SHP77 (cell line): ENCODE measurements at regions not wholly inside any gene's neighbourhood (a gene's known extent, or its start where the extent isn't known, plus 50 kb on each side); places are given as distances from the start of the nearest gene placed in this dataset.
"Not testable (repeated sequence)": the region's sequence is repeated elsewhere in the genome, so short reads cannot be mapped to it uniquely, and the experiment has no call there.

ENCODE experiments used
- DNase-seq, 2 experiments: peaks; one replicate each; lab custom pipeline; 2025; lab: John Stamatoyannopoulos, UW

GRCh38 chr12:45490232-45490881 is 239.1 kb upstream of the ARID2 start:
- no peak for DNase-seq

- no peak for DNase-seq
These were observed 235.2 kb upstream of the ARID2 start for GRCh38 chr12:45494279-45494678.

GRCh38 chr12:45498645-45499044 is 230.9 kb upstream of the ARID2 start:
- DNase-seq: no peak

- DNase-seq: no peak
These were observed 226.9 kb upstream of the ARID2 start for GRCh38 chr12:45502481-45503128.

- no peak for DNase-seq
These were observed 225.6 kb upstream of the ARID2 start for GRCh38 chr12:45503899-45504298.

GRCh38 chr12:45504316-45505010 is 225.0 kb upstream of the ARID2 start:
- DNase-seq: no peak

- no peak for DNase-seq
These were observed 220.3 kb upstream of the ARID2 start for GRCh38 chr12:45509187-45509586.

GRCh38 chr12:45509621-45510020 is 219.9 kb upstream of the ARID2 start:
- no peak for DNase-seq

- no peak for DNase-seq
These were observed 212.1 kb upstream of the ARID2 start for GRCh38 chr12:45517381-45517780.

GRCh38 chr12:45518291-45519235 is 210.9 kb upstream of the ARID2 start:
- DNase-seq: no peak

GRCh38 chr12:45522227-45522626 is 207.3 kb upstream of the ARID2 start:
- no peak for DNase-seq

- not testable (repeated sequence) for DNase-seq
These were observed 202.7 kb upstream of the ARID2 start for GRCh38 chr12:45526823-45527222.

GRCh38 chr12:45532113-45532512 is 197.4 kb upstream of the ARID2 start:
- DNase-seq: no peak

- DNase-seq: no peak
These were observed 193.8 kb upstream of the ARID2 start for GRCh38 chr12:45535610-45536180.

- DNase-seq: no peak
These were observed 193.2 kb upstream of the ARID2 start for GRCh38 chr12:45536284-45536683.

GRCh38 chr12:45540661-45541341 is 188.7 kb upstream of the ARID2 start:
- no peak for DNase-seq

GRCh38 chr12:45543887-45544286 is 185.6 kb upstream of the ARID2 start:
- peak; percentile 58 to 73 for DNase-seq

GRCh38 chr12:45546545-45546944 is 183.0 kb upstream of the ARID2 start:
- DNase-seq: no peak

GRCh38 chr12:45547132-45547531 is 182.4 kb upstream of the ARID2 start:
- DNase-seq: no peak

- DNase-seq: no peak
These were observed 181.7 kb upstream of the ARID2 start for GRCh38 chr12:45547822-45548221.

- no peak for DNase-seq
These were observed 181.1 kb upstream of the ARID2 start for GRCh38 chr12:45548426-45548825.
